Spinal cord (tissue), 9 donors: ENCODE measurements at regions not wholly inside any gene's neighbourhood (a gene's known extent, or its start where the extent isn't known, plus 50 kb on each side); places are given as distances from the start of the nearest gene placed in this dataset.
"Not testable (repeated sequence)": the region's sequence is repeated elsewhere in the genome, so short reads cannot be mapped to it uniquely, and the experiment has no call there.

Experiments
- DNase-seq, 6 donors: peaks; one replicate each; pipeline versions ENCODE4 v3.0.0 to v3.0.0-alpha.2; 2013 to 2015; ENCODE audit warnings: low spot score in 6 of 6, low read depth in 4 of 6
- H3K27ac ChIP-seq: one replicate; pipeline ENCODE4 v1.5.1; 2013; ENCODE audit warnings: low read depth, low read length, control low read depth
- H3K27me3 ChIP-seq: one replicate; pipeline ENCODE4 v1.6.1; 2013; ENCODE audit warnings: low read length; ENCODE audit not compliant: control insufficient read depth, insufficient read depth
- H3K36me3 ChIP-seq: one replicate; pipeline ENCODE4 v1.6.1; 2013; ENCODE audit warnings: low read length; ENCODE audit not compliant: control insufficient read depth, insufficient read depth
- H3K4me1 ChIP-seq: one replicate; pipeline ENCODE4 v1.6.1; 2013; ENCODE audit warnings: low read length; ENCODE audit not compliant: control insufficient read depth, insufficient read depth
- H3K4me3 ChIP-seq: one replicate; pipeline ENCODE4 v1.5.1; 2013; ENCODE audit warnings: low read depth, low read length, control low read depth
- H3K9me3 ChIP-seq: one replicate; pipeline ENCODE4 v1.6.1; 2013; ENCODE audit warnings: low read length; ENCODE audit not compliant: control insufficient read depth, insufficient read depth
- WGBS: methylation state at CpG from one replicate; pipeline ENCODE4 v1.1.5; 2013; ENCODE audit warnings: missing lambda C conversion rate; ENCODE audit not compliant: insufficient coverage; 5-methylcytosine and 5-hydroxymethylcytosine counted together
- donor health status: healthy.

GRCh38 chr11:10970926-10971325 lies 113.1 kb upstream of the ZBED5 start:
- peaks cover 10% of the 10 kb centered on the region for H3K4me1 ChIP-seq
- H3K36me3 ChIP-seq, result no peaks in the 10 kb centered on the region
- H3K9me3 ChIP-seq, result no peaks in the 10 kb centered on the region
- H3K27me3 ChIP-seq, result no peaks in the 10 kb centered on the region
- H3K4me3 ChIP-seq, result no peak overlapping the region
- no CpG with 5 or more reads among the region's 3 CpGs for WGBS
- no peak overlapping the region for H3K27ac ChIP-seq
- DNase-seq, result no peak

- WGBS, result no CpG with 5 or more reads among the region's 2 CpGs
- Histone ChIP-seq H3K9me3 (peaks cover 1% of the 10 kb centered on the region), H3K4me1 (peaks cover 10% of the 10 kb centered on the region)
Observed at GRCh38 chr11:10969387-10969786, 111.5 kb upstream of the ZBED5 start.

DNA sequence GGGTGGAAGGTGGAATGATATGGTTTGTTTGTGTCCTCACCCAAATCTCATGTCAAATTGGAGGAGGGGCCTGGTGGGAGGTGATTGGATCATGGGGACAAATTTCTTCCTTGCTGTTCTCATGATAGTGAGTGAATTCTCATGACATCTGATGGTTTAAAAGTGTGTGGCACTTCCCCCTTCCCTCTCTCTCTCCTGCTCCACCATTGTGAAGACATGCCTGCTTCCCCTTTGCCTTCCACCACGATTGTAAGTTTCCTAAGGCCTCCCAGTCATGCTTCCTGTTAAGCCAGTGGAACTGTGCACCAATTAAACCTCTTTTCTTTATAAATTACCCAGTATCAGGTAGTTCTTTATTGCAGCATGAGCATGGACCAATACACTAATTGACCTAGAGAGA lies 99.0 kb upstream of the ZBED5 start:
- H3K4me3 ChIP-seq, H3K4me1 ChIP-seq, H3K27me3 ChIP-seq, H3K27ac ChIP-seq, H3K9me3 ChIP-seq, H3K36me3 ChIP-seq, DNase-seq: not testable (repeated sequence)
- no CpG with 5 or more reads among the region's 1 CpG for whole genome bisulfite sequencing

More at GRCh38 chr11:10969387-10969786, 111.5 kb upstream of the ZBED5 start:
- H3K27me3 ChIP-seq, result no peaks in the 10 kb centered on the region
- H3K36me3 ChIP-seq, result no peaks in the 10 kb centered on the region
- H3K4me3 ChIP-seq, result no peak overlapping the region
- DNase-seq, result no peak
- H3K27ac ChIP-seq, result no peak overlapping the region

GRCh38 chr11:10955616-10956015 lies 97.8 kb upstream of the ZBED5 start:
- H3K27me3 ChIP-seq, result no peaks in the 10 kb centered on the region
- H3K4me1 ChIP-seq, result no peaks in the 10 kb centered on the region
- H3K9me3 ChIP-seq, result no peaks in the 10 kb centered on the region
- H3K4me3 ChIP-seq, result no peak overlapping the region
- no CpG with 5 or more reads among the region's 1 CpG for WGBS
- H3K27ac ChIP-seq, result no peak overlapping the region
- H3K36me3 ChIP-seq, result no peaks in the 10 kb centered on the region
- no peak for DNase-seq

DNA sequence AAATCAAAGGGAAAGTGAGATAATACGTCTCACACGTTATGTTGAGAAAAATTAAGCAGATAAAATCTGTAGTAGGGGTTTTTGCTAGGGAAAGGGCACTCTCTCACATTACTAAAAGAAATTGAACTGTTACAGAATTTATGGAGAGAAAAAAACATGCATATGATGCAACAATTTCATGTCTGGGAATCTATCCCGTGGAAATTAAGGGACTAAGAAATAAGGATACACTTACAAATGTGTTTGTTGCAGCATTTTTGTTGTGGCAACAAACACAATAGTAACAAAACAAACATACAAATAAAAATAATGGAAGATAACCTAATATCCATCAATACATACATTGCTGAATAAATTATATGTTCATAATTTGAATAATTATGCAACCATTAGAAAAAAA lies 96.3 kb upstream of the ZBED5 start:
- no CpG with 5 or more reads among the region's 3 CpGs for WGBS
- Histone ChIP-seq H3K9me3 (no peaks in the 10 kb centered on the region), H3K27me3 (no peaks in the 10 kb centered on the region), H3K27ac (no peak overlapping the region), H3K36me3 (no peaks in the 10 kb centered on the region), H3K4me1 (no peaks in the 10 kb centered on the region), H3K4me3 (no peak overlapping the region)
- DNase-seq, result no peak

DNA sequence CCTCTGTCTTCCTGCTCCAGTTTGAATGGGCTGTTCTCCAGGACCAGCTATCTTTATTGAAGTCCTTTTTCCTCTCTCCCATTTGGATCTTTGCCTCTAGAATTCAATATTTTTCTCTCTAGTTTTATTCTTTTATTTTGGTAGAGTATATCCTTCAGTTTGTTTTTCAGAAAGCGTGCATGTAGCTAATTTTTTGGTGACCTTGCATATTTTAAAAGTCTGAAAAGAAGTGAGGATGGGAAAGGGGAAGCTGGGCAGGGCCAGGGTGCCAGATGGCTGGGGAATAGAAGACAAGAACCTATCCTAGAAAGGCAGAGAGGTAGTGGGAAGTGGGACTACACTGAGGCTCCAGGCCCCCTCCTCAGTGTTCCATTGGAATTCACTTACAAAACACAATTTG lies 95.0 kb upstream of the ZBED5 start:
- H3K27ac ChIP-seq, result no peak overlapping the region
- H3K36me3 ChIP-seq, result no peaks in the 10 kb centered on the region
- no peak for DNase-seq
- no peak overlapping the region for H3K4me3 ChIP-seq
- no peaks in the 10 kb centered on the region for H3K4me1 ChIP-seq
- no peaks in the 10 kb centered on the region for H3K27me3 ChIP-seq
- WGBS, result no CpG with 5 or more reads among the region's 1 CpG
- H3K9me3 ChIP-seq, result no peaks in the 10 kb centered on the region

DNA sequence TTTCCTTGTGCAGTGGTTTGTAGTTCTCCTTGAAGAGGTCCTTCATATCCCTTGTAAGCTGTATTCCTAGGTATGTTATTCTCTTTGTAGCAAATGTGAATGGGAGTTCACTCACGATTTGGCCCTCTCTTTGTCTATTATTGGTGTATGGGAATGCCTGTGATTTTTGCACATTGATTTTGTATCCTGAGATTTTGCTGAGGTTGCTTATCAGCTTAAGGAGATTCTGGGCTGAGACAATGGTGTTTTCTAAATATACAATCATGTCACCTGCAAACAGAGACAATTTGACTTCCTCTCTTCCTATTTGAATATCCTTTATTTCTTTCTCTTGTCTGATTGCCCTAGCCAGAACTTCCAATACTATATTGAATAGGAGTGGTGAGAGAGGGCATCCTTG lies 90.1 kb upstream of the ZBED5 start:
- not testable (repeated sequence) for H3K27ac ChIP-seq, DNase-seq, H3K4me1 ChIP-seq, H3K36me3 ChIP-seq, H3K4me3 ChIP-seq, H3K27me3 ChIP-seq, H3K9me3 ChIP-seq
- WGBS, result no CpG with 5 or more reads among the region's 1 CpG

- DNase-seq, result no peak
- Histone ChIP-seq H3K36me3 (no peaks in the 10 kb centered on the region), H3K4me1 (no peaks in the 10 kb centered on the region), H3K27me3 (no peaks in the 10 kb centered on the region), H3K4me3 (no peak overlapping the region), H3K9me3 (no peaks in the 10 kb centered on the region), H3K27ac (no peak overlapping the region)
- WGBS, result no CpG with 5 or more reads among the region's 1 CpG
Observed at GRCh38 chr11:10946072-10946471, 88.2 kb upstream of the ZBED5 start.

DNA sequence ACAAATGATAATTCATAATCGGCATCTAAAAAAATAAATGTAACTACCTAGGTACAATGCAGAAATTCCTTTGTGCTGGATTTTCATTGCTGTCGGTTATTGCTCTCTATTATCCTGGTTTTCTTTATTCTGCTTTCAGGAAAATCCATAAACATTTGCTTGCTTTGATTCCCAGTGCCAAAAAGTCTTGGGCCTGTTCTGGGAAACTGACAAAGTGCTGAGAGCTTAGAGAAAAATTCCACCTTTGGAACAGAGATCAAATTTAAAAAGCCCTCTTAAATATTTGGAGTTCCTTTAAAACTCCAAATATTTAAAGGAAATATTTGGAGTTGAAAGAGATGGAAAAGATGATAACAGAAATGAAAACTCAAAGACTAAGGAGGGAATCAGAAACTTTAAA lies 87.3 kb upstream of the ZBED5 start:
- no peaks in the 10 kb centered on the region for H3K36me3 ChIP-seq
- no peak overlapping the region for H3K4me3 ChIP-seq
- no peaks in the 10 kb centered on the region for H3K9me3 ChIP-seq
- H3K4me1 ChIP-seq, result no peaks in the 10 kb centered on the region
- 100% methylated on average over 1 of the region's 2 CpGs for WGBS
- no peaks in the 10 kb centered on the region for H3K27me3 ChIP-seq
- no peak for DNase-seq
- H3K27ac ChIP-seq, result no peak overlapping the region

DNA sequence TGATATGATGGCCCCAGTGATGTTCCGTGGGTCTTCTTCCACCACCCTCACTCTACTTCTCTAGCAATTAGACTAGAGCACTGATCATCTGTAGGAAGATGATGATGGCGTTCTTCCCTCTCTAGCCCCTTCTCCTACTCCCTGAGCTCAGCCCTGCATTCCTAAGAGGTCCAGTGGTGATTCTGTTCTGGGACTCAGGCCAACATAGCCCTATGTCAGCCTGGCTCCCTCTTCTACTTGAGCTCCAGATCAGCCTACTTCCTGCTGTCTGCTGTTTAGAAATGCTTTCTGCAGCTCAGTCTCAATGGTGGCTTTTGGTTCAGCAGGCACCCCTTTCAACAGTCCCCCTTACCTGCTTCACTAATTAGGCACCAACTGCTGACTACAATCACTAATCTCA lies 86.1 kb upstream of the ZBED5 start:
- no peak for DNase-seq
- no peak overlapping the region for H3K4me3 ChIP-seq
- no peaks in the 10 kb centered on the region for H3K9me3 ChIP-seq
- no peaks in the 10 kb centered on the region for H3K27me3 ChIP-seq
- H3K36me3 ChIP-seq, result no peaks in the 10 kb centered on the region
- H3K27ac ChIP-seq, result no peak overlapping the region
- no peaks in the 10 kb centered on the region for H3K4me1 ChIP-seq
- 100% methylated on average over 1 of the region's 2 CpGs for WGBS
